Loucy (cell line): ENCODE measurements at regions not wholly inside any gene's neighbourhood (a gene's known extent, or its start where the extent isn't known, plus 50 kb on each side); places are given as distances from the start of the nearest gene placed in this dataset.

Experiments used
- H2AFZ ChIP-seq: fragments of 200-600 bp; sonication (generic); 2 replicates; pipeline ENCODE4 v1.6.0; 2016; ENCODE audit warnings: antibody characterized with exemption, mild to moderate bottlenecking, low read length, moderate library complexity
- H3F3A ChIP-seq: fragments of 200-600 bp; 2 replicates; pipeline ENCODE4 v1.6.0; 2016; ENCODE audit warnings: antibody characterized with exemption, low read depth, mild to moderate bottlenecking
- H3K27me3 ChIP-seq: fragments of 200-600 bp; sonication (generic); 2 replicates; pipeline ENCODE4 v1.6.1; 2014; ENCODE audit warnings: low read length, mild to moderate bottlenecking; ENCODE audit not compliant: insufficient read depth, poor library complexity, severe bottlenecking
- H3K36me3 ChIP-seq: fragments of 200-600 bp; sonication (generic); 2 replicates; pipeline ENCODE4 v1.6.1; 2016; ENCODE audit warnings: low read length; ENCODE audit not compliant: insufficient read depth
- H3K4me1 ChIP-seq: fragments of 200-600 bp; sonication (generic); 2 replicates; pipeline ENCODE4 v1.5.1; 2014; ENCODE audit warnings: low read length, mild to moderate bottlenecking; ENCODE audit not compliant: insufficient read depth, poor library complexity, severe bottlenecking
- H3K4me2 ChIP-seq: fragments of 200-600 bp; sonication (generic); 2 replicates; pipeline ENCODE4 v1.6.0; 2014; ENCODE audit warnings: antibody characterized with exemption, low read length, low read depth, mild to moderate bottlenecking; ENCODE audit not compliant: poor library complexity, severe bottlenecking
- H3K4me3 ChIP-seq: fragments of 200-600 bp; sonication (generic); 2 replicates; pipeline ENCODE4 v1.5.1; 2014; ENCODE audit warnings: low read length, mild to moderate bottlenecking, mixed read lengths; ENCODE audit not compliant: poor library complexity, severe bottlenecking
- H3K79me2 ChIP-seq: fragments of 200-600 bp; sonication (generic); 2 replicates; pipeline ENCODE4 v1.6.1; 2014; ENCODE audit warnings: low read length; ENCODE audit not compliant: insufficient read depth
- H3K9ac ChIP-seq: fragments of 200-600 bp; sonication (generic); 2 replicates; pipeline ENCODE4 v1.6.0; 2014; ENCODE audit warnings: mild to moderate bottlenecking, low read depth, low read length, moderate library complexity; ENCODE audit not compliant: poor library complexity, severe bottlenecking
- H3K9me2 ChIP-seq: fragments of 200-600 bp; sonication (generic); replicated peaks from 2 replicates; pipeline ENCODE4 v1.6.1; 2016; ENCODE audit warnings: low read depth, low read length, mixed read lengths
- H3K9me3 ChIP-seq: fragments of 200-600 bp; sonication (generic); 2 replicates; pipeline ENCODE4 v1.6.1; 2014; ENCODE audit warnings: mild to moderate bottlenecking, antibody characterized with exemption, low read length, low read depth; ENCODE audit not compliant: insufficient read depth
- H4K20me1 ChIP-seq: fragments of 200-600 bp; sonication (generic); 2 replicates; pipeline ENCODE4 v1.6.0; 2014; ENCODE audit warnings: antibody characterized with exemption, low read length, mild to moderate bottlenecking; ENCODE audit not compliant: insufficient read depth, poor library complexity, severe bottlenecking
- CTCF ChIP-seq: fragments of 200-600 bp; sonication (generic); conservative IDR thresholded peaks from 2 replicates; pipeline ENCODE4 v1.5.1; 2014; ENCODE audit warnings: mild to moderate bottlenecking, antibody characterized with exemption, low read length
- EZH2phosphoT487 ChIP-seq: fragments of 200-600 bp; IDR thresholded peaks from 2 replicates; pipeline ENCODE4 v1.6.1; 2018; ENCODE audit warnings: antibody characterized with exemption, mild to moderate bottlenecking, moderate library complexity, borderline replicate concordance

DNA sequence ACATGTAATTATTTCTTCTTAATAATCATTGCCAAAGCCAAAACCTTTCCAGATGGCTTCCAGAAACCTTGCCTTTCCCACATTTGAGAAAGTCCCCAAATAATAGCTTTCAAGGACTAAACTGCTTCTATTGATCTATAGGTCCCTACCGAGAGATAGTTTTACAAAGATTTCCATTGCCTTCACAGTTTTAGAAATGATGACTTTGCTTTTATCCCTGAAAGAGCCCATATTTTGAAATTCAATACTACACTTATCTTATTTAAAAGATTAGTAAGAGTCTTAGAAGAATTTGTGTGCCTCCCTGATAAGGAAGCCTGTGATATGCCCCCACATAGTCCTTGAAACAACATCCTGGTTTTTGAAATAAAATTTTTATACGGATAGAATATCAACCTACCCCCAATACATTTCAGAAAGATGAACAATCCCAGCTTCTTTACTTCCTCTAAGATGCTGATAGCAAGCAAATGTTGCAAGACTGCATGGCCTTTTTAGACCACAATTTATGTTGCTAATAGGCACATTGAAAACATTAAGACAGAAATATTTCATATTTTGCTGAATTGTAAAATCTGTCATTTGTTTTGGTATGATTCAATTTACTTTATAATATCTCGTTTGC, 146.3 kb downstream of the TMCO5A start:
- H3K4me1 ChIP-seq, result peaks cover 35% of the 10 kb centered on the region
- no peak overlapping the region for H2AFZ ChIP-seq
- H3K9me3 ChIP-seq, result no peaks in the 10 kb centered on the region
- no peaks in the 10 kb centered on the region for H3K9me2 ChIP-seq
- TF ChIP-seq EZH2phosphoT487 (no peak), CTCF (no peak)
- no peaks in the 10 kb centered on the region for H3K27me3 ChIP-seq
- H4K20me1 ChIP-seq, result no peaks in the 10 kb centered on the region
- no peak overlapping the region for H3K4me3 ChIP-seq
- no peaks in the 10 kb centered on the region for H3K36me3 ChIP-seq
- 0 out of 2 replicates have a peak, but pooled peaks cover 5% of the 10 kb centered on the region for H3F3A ChIP-seq
- H3K4me2 ChIP-seq, result no peak overlapping the region
- no peaks in the 10 kb centered on the region for H3K79me2 ChIP-seq
- no peak overlapping the region for H3K9ac ChIP-seq

DNA sequence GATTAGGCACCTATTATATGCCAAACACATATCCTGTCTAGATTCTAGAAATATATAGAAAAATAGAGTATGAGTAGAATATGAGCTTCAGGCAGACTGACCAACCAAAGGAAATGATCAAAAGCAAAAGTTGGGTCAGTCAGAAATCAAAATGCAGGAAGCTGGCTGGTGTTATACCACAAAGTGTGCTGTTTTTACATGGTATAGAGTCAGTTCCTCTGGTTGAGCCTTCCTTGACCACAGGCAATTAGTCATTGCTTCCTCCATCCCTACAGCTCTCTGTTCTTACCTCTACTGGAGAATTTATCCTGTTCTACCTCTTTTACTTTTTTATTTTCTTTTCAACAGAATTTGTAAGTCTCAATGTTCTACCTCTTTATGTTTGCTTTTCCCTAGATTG, 149.8 kb downstream of the TMCO5A start:
- Histone ChIP-seq H3F3A (peaks cover 5% of the 10 kb centered on the region; the same call in 1 of the 2 replicates), H3K9me2 (no peaks in the 10 kb centered on the region), H3K9me3 (no peaks in the 10 kb centered on the region), H2AFZ (no peak overlapping the region), H3K9ac (no peak overlapping the region), H3K4me1 (peaks cover 36% of the 10 kb centered on the region), H3K36me3 (no peaks in the 10 kb centered on the region), H3K4me3 (peak overlapping the region; percentile 32), H4K20me1 (no peaks in the 10 kb centered on the region), H3K4me2 (peak overlapping the region; percentile 65), H3K27me3 (no peaks in the 10 kb centered on the region), H3K79me2 (no peaks in the 10 kb centered on the region)
- TF ChIP-seq CTCF, result no peak
- TF ChIP-seq EZH2phosphoT487, result no peak

DNA sequence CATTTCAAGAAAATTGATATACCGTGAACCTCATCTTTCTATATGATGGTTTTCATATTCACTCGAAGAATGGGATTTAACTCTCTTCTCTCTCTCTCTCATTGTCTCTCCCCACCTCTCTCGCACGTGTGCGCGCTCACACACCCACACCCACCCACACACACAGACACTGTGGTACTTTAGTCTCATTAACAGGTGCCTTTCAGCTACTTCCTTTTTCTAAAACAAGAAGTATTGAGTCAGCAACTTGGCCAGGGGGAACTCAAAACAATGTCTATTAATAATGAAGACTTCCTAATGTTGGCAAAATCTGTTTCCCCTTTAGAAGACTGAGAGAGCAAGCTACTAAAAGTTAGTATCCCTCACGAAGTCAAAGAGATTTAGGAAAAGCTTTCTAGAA, 150.7 kb downstream of the TMCO5A start:
- H3F3A ChIP-seq, result peaks cover 5% of the 10 kb centered on the region; the same call in 1 of the 2 replicates
- no peaks in the 10 kb centered on the region for H3K9me2 ChIP-seq
- no peaks in the 10 kb centered on the region for H3K79me2 ChIP-seq
- H3K4me3 ChIP-seq, result peak overlapping the region; percentile 32
- no peaks in the 10 kb centered on the region for H4K20me1 ChIP-seq
- H2AFZ ChIP-seq, result no peak overlapping the region
- H3K9ac ChIP-seq, result no peak overlapping the region
- peaks cover 36% of the 10 kb centered on the region for H3K4me1 ChIP-seq
- H3K36me3 ChIP-seq, result no peaks in the 10 kb centered on the region
- H3K9me3 ChIP-seq, result no peaks in the 10 kb centered on the region
- TF ChIP-seq EZH2phosphoT487 (no peak), CTCF (no peak)
- peak overlapping the region; percentile 65 for H3K4me2 ChIP-seq
- H3K27me3 ChIP-seq, result no peaks in the 10 kb centered on the region
